Coronary artery (tissue), 2 donors: ENCODE measurements at regions not wholly inside any gene's neighbourhood (a gene's known extent, or its start where the extent isn't known, plus 50 kb on each side); places are given as distances from the start of the nearest gene placed in this dataset.

ENCODE experiments used
- DNase-seq: peaks from one replicate; pipeline ENCODE4 v3.0.0-alpha.2; 2017; ENCODE audit warnings: low spot score
- H3K27ac ChIP-seq, 2 donors: fragments of 200-600 bp; sonication (generic); one replicate each; pipeline ENCODE4 v1.5.1; 2016 to 2019
- H3K4me3 ChIP-seq: fragments of 200-600 bp; sonication (generic); 2 replicates; pipeline ENCODE4 v1.5.1; 2016; ENCODE audit warnings: mild to moderate bottlenecking, moderate library complexity
- TF ChIP-seq, protein P1 (sequence below): fragments of 200-600 bp; sonication (generic); IDR thresholded peaks from one replicate; pipeline ENCODE4 v1.5.1; 2019; ENCODE audit warnings: antibody characterized with exemption

DNA sequence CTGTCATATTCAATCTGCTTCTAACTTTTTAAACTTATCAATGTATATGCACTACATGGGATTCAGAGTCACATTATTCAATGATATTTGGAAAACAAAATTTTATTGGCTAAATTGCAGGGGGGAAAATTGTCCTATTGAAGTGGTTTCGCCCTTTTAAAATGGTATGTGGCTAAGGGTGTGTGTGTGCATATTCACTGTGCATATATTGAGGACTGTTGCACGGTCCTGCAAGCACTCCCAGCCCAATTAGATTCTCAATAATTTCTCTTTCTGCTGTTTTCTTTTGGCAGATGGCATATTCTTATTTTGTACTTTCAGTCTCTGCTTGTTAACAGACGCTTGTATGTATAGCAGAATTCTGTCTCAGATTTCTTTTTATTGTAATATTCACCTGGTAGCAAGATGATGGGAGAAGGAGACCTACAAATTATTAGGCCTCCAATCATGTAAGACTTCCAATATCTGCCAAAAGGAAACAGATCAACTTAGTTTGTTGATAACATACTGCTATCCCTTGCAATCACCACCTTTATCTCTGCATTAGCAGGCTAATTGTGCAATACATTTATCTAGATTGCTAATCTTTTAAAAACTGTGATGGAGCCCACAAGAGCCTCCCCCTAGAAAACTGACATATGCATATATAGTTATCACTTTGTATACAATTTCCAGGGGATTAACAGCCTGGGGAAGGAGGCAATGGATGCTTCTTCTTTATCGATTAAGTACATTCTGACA is 411.5 kb downstream of the PLK2 start:
- no peak for DNase-seq
- Histone ChIP-seq H3K27ac (no peak overlapping the region), H3K4me3 (no peak overlapping the region)
- TF ChIP-seq, protein P1, sequence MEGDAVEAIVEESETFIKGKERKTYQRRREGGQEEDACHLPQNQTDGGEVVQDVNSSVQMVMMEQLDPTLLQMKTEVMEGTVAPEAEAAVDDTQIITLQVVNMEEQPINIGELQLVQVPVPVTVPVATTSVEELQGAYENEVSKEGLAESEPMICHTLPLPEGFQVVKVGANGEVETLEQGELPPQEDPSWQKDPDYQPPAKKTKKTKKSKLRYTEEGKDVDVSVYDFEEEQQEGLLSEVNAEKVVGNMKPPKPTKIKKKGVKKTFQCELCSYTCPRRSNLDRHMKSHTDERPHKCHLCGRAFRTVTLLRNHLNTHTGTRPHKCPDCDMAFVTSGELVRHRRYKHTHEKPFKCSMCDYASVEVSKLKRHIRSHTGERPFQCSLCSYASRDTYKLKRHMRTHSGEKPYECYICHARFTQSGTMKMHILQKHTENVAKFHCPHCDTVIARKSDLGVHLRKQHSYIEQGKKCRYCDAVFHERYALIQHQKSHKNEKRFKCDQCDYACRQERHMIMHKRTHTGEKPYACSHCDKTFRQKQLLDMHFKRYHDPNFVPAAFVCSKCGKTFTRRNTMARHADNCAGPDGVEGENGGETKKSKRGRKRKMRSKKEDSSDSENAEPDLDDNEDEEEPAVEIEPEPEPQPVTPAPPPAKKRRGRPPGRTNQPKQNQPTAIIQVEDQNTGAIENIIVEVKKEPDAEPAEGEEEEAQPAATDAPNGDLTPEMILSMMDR, result no peak

DNA sequence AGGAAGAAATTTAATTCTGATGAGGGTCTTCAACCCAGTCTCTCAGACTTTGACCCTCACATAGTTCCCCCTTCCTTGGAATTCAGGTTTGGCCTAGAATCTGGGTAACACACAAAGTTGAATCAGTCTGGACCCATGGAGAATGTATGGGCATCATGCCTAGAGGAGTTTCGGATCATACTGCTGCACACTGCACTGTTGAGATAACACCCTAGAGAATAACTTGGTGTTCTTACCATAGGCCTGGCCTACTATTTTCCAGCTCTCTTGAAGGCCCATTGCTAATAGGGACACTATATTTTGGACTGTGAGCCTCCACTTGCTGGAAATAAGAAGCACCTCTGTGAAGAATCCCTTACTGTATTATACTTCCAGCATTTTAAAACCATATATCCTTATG is 413.5 kb downstream of the PLK2 start:
- TF ChIP-seq, protein P1, result no peak
- DNase-seq, result no peak
- no peak overlapping the region for H3K4me3 ChIP-seq
- no peak overlapping the region for H3K27ac ChIP-seq

DNA sequence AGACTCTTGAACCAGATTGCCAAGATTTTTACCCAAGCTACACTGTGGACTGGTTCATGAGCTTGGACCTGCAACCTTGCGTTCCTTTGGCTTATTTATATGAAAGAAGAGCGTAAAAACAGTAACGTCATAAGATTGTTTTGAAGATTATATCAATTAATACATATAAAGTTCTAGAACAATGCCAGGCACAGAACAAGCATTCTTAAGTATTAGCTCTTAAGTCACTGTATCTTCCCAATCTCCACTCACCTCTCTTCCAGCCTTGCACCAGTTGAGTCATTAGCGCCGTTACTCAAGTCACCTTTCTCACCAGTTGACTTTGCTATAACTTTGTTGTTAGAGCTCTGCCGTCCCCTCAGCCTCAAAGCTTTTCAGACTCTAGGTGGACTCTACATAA is 415.7 kb downstream of the PLK2 start:
- DNase-seq, result no peak
- H3K4me3 ChIP-seq, result no peak overlapping the region
- TF ChIP-seq, protein P1, result no peak
- no peak overlapping the region for H3K27ac ChIP-seq

DNA sequence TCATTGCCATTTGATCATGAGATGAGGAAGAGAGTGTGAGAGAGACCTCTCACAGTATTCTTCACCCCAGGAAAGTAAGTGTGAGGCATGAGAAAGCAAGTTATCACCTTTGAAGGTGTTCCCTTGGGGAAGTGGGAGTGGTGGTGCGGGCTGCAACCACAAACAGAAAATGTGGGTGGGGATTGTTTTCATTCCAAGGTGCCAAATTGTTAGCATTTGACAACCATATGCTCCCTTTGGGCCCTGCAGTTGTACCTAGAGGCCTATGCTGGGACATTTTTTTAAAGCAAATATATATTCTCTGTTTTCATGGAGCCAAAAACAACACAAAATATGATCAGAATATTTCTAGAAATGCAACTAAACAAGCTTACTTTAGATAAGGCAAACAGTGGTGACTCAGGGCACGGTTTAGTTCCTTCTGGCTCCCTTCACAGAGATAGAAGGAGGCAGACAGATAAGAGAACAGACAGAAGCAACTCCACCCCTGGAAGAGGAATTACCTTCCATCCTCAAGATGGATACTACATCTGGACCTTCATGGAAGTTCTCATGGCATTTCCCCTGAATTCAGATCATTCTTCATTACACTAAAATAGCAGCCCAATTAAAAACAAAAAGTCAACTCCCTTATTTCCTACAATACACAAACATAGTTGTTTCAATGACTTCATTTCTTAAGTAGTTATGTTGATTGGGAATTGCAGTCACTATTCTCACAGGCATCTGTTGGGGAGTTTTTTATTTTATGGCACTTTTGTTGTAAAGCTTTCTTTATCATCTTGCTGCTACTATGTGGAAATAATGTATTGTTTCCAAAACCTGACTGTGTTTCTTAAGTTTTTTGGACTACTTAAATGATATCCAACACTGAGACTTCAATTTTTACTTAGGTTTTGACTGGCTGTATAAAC is 416.6 kb downstream of the PLK2 start:
- TF ChIP-seq, protein P1, result no peak
- DNase-seq, result no peak
- Histone ChIP-seq H3K27ac (no peak overlapping the region), H3K4me3 (no peak overlapping the region)

DNA sequence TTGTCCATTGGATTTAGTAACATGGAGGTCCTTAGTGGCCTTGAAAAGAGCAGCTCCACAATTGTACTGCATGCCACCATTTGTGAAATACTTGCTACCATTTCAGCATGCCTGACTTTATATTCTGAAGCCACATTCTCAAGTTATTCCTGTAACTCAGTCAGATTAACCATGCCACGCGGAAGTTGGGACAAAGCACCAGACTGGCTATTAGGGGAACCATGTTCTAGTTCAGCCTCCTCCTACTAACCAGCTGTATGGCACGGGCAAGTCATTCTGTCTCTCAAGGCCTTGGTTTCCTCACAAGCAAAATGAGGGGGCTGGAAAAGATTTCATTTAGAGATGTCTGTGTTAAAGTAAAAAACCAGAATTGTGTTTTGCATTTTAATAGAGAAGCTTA is 418.0 kb downstream of the PLK2 start:
- H3K4me3 ChIP-seq, result no peak overlapping the region
- no peak for DNase-seq
- no peak overlapping the region for H3K27ac ChIP-seq
- TF ChIP-seq, protein P1, result no peak

DNA sequence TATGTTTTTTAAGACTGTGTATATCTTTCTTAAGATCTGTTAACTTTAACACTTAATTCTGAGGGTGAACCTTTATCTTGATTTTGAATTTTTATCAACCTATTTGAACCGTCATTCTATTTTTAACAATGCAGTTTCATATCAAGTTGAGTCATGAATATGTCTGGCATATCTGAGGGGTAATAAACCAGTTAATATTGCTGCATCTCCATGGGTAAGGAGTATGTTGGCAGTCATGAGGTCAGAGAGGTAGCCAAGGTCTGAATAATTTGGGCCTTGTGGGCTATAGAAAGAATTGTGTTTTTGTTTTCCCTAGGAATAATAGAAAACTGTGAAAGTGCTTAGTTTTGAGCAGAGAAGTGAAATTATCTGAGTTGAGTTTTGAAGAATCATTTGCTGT is 419.0 kb downstream of the PLK2 start:
- TF ChIP-seq, protein P1, result no peak
- Histone ChIP-seq H3K4me3 (no peak overlapping the region), H3K27ac (no peak overlapping the region)
- no peak for DNase-seq
